ENCODE measurements at regions not wholly inside any gene's neighbourhood (a gene's known extent, or its start where the extent isn't known, plus 50 kb on each side); places are given as distances from the start of the nearest gene placed in this dataset.

- Histone ChIP-seq H3K9me3 (replicated peaks in 1 of 2; ENCODE audit: control insufficient read depth in 1 of 2, insufficient read depth in 1 of 2, low read length in 2 of 2) (peaks cover 6 to 8% of the 10 kb centered on the region in 2 donors), H3K4me3 (replicated peaks in 1 of 3; ENCODE audit: low read depth in 2 of 3, low read length in 3 of 3) (no peak overlapping the region), H3K36me3 (replicated peaks in 1 of 2; ENCODE audit: control insufficient read depth in 1 of 2, insufficient read depth in 2 of 2, low read length in 2 of 2) (no peaks in the 10 kb centered on the region), H4K20me1 (ENCODE audit: insufficient read depth, low read length) (no peaks in the 10 kb centered on the region), H2AFZ (ENCODE audit: insufficient read depth, low read depth, low read length, poor library complexity, severe bottlenecking) (no peak overlapping the region), H3K27ac (ENCODE audit: low read depth in 1 of 2, low read length in 2 of 2) (no peak overlapping the region), H3K4me1 (ENCODE audit: control insufficient read depth in 1 of 2, insufficient read depth in 2 of 2, low read length in 2 of 2) (no peaks in the 10 kb centered on the region), H3K79me2 (ENCODE audit: insufficient read depth, low read length) (no peaks in the 10 kb centered on the region), H3K9ac (ENCODE audit: insufficient read depth, low read length, poor library complexity, severe bottlenecking) (no peak overlapping the region), H3K4me2 (replicated peaks; ENCODE audit: extremely low read depth, low read length, poor library complexity, severe bottlenecking) (no peak overlapping the region), H3K27me3 (ENCODE audit: control insufficient read depth in 2 of 2, insufficient read depth in 2 of 2, low read length in 2 of 2) (peaks cover 0 to 2% of the 10 kb centered on the region in 2 donors)
- no peak overlapping the region for H3K4me3 Mint-ChIP-seq
- DNase-seq = no peak
- peaks cover 1 to 16% (median 10%) of the 10 kb centered on the region in 7 donors for H3K9me3 Mint-ChIP-seq
- H3K27me3 Mint-ChIP-seq (ENCODE audit: low read depth in 3 of 3) = peaks cover 8 to 11% (median 8%) of the 10 kb centered on the region in 3 donors
- no peak overlapping the region for H3K27ac Mint-ChIP-seq
- 100% methylated on average over 4 of the region's 11 CpGs for WGBS (ENCODE audit: insufficient coverage)
- H3K4me1 Mint-ChIP-seq = no peaks in the 10 kb centered on the region
- no peak for TF ChIP-seq CTCF (IDR thresholded peaks at IDR 0.05)
- intact Hi-C loops (cut with micrococcal nuclease) = no loop called here
- H3K36me3 Mint-ChIP-seq = no peaks in the 10 kb centered on the region
Measured at GRCh38 chr21:35974775-35975174, 85.6 kb downstream of the SETD4 start.

GRCh38 chr21:35971824-35972223, 88.5 kb downstream of the SETD4 start:
- Histone ChIP-seq H2AFZ (ENCODE audit: insufficient read depth, low read depth, low read length, poor library complexity, severe bottlenecking) (no peak overlapping the region), H3K36me3 (replicated peaks in 1 of 2; ENCODE audit: control insufficient read depth in 1 of 2, insufficient read depth in 2 of 2, low read length in 2 of 2) (no peaks in the 10 kb centered on the region), H3K4me1 (ENCODE audit: control insufficient read depth in 1 of 2, insufficient read depth in 2 of 2, low read length in 2 of 2) (no peaks in the 10 kb centered on the region), H3K4me2 (replicated peaks; ENCODE audit: extremely low read depth, low read length, poor library complexity, severe bottlenecking) (no peak overlapping the region), H3K27ac (ENCODE audit: low read depth in 1 of 2, low read length in 2 of 2) (no peak overlapping the region), H3K27me3 (ENCODE audit: control insufficient read depth in 2 of 2, insufficient read depth in 2 of 2, low read length in 2 of 2) (peaks cover 0 to 2% of the 10 kb centered on the region in 2 donors), H3K4me3 (replicated peaks in 1 of 3; ENCODE audit: low read depth in 2 of 3, low read length in 3 of 3) (no peak overlapping the region), H3K9me3 (replicated peaks in 1 of 2; ENCODE audit: control insufficient read depth in 1 of 2, insufficient read depth in 1 of 2, low read length in 2 of 2) (no peaks in the 10 kb centered on the region), H4K20me1 (ENCODE audit: insufficient read depth, low read length) (no peaks in the 10 kb centered on the region), H3K79me2 (ENCODE audit: insufficient read depth, low read length) (no peaks in the 10 kb centered on the region), H3K9ac (ENCODE audit: insufficient read depth, low read length, poor library complexity, severe bottlenecking) (no peak overlapping the region)
- Mint-ChIP-seq H3K27ac (no peak overlapping the region), H3K4me1 (no peaks in the 10 kb centered on the region), H3K27me3 (ENCODE audit: low read depth in 3 of 3) (peaks cover 2 to 6% (median 5%) of the 10 kb centered on the region in 3 donors), H3K4me3 (no peak overlapping the region), H3K36me3 (no peaks in the 10 kb centered on the region), H3K9me3 (no peaks in the 10 kb centered on the region)
- TF ChIP-seq CTCF (IDR thresholded peaks at IDR 0.05) = no peak
- no peak for DNase-seq
- intact Hi-C loops (cut with micrococcal nuclease) = no loop called here
- no CpG with 5 or more reads among the region's 1 CpG for WGBS (ENCODE audit: insufficient coverage)

Measured in CD14-positive monocyte (primary cell).